HEK293 (cell line): ENCODE measurements at regions not wholly inside any gene's neighbourhood (a gene's known extent, or its start where the extent isn't known, plus 50 kb on each side); places are given as distances from the start of the nearest gene placed in this dataset.
A peak's percentile ranks its signal among the peaks of the same experiment; 100 is the strongest.

Experiments
- CTCF ChIA-PET: fragments of 350-600 bp; formaldehyde crosslinking; extraction: SDS; loops from one replicate; lab custom pipeline; 2021; ENCODE audit warnings: antibody characterized with exemption; lab: Yijun Ruan, JAX
- POLR2A ChIA-PET: fragments of 300-600 bp; formaldehyde crosslinking; extraction: SDS; loops from one replicate; lab custom pipeline; 2020; ENCODE audit warnings: antibody characterized with exemption, inconsistent platforms; lab: Yijun Ruan, JAX
- H3K27ac ChIP-seq: fragments of 200-500 bp; sonication (Bioruptor generic); 2 replicates; pipeline ENCODE4 v1.5.1; 2014; ENCODE audit warnings: low read depth, low read length, control low read depth, inconsistent platforms; ENCODE audit errors: extremely low read depth
- H3K36me3 ChIP-seq, 2 experiments: fragments of 200-500 bp in 1 of 2; sonication (Bioruptor generic) in 1 of 2; 1 replicate in 1 of 2; 2 replicates in 1 of 2; pipeline ENCODE4 v1.5.1; 2014 to 2017; ENCODE audit warnings: inconsistent platforms in 2 of 2, low read length in 2 of 2; ENCODE audit not compliant: control insufficient read depth in 2 of 2, insufficient read depth in 1 of 2
- H3K4me1 ChIP-seq: fragments of 200-500 bp; sonication (Bioruptor generic); 2 replicates; pipeline ENCODE4 v1.5.1; 2014; ENCODE audit warnings: mild to moderate bottlenecking, low read length, inconsistent platforms; ENCODE audit not compliant: control insufficient read depth, insufficient read depth
- H3K4me3 ChIP-seq: 2 replicates; pipeline ENCODE4 v1.5.1; 2011; ENCODE audit warnings: low read depth, mild to moderate bottlenecking, control low read depth, low read length, moderate library complexity
- H3K9me3 ChIP-seq: fragments of 200-500 bp; sonication (Bioruptor generic); 2 replicates; pipeline ENCODE4 v1.5.1; 2014; ENCODE audit warnings: low read depth, low read length, inconsistent platforms; ENCODE audit not compliant: control insufficient read depth, insufficient read depth
- PRDM10 ChIP-seq: fragments of 450-650 bp; formaldehyde crosslinking; IDR thresholded peaks from 2 replicates; pipeline ENCODE4 v1.5.1; 2016; ENCODE audit warnings: missing biosample characterization, missing genetic modification characterization
- PRDM2 ChIP-seq: fragments of 450-650 bp; formaldehyde crosslinking; IDR thresholded peaks from 2 replicates; pipeline ENCODE4 v1.5.1; 2016; ENCODE audit warnings: missing biosample characterization, missing genetic modification characterization, borderline replicate concordance
- SP2 ChIP-seq: fragments of 450-650 bp; formaldehyde crosslinking; IDR thresholded peaks from 2 replicates; pipeline ENCODE4 v1.5.1; 2016; ENCODE audit warnings: missing biosample characterization, missing genetic modification characterization
- ZBTB20 ChIP-seq: fragments of 450-650 bp; formaldehyde crosslinking; IDR thresholded peaks from 2 replicates; pipeline ENCODE4 v1.5.1; 2016; ENCODE audit warnings: missing biosample characterization, missing genetic modification characterization
- ZBTB48 ChIP-seq: fragments of 450-650 bp; formaldehyde crosslinking; IDR thresholded peaks from 2 replicates; pipeline ENCODE4 v1.5.1; 2016; ENCODE audit warnings: missing biosample characterization, missing genetic modification characterization
- ZFP41 ChIP-seq: fragments of 450-650 bp; formaldehyde crosslinking; IDR thresholded peaks from 2 replicates; pipeline ENCODE4 v1.5.1; 2016; ENCODE audit warnings: missing biosample characterization, missing genetic modification characterization, borderline replicate concordance
- ZNF157 ChIP-seq: fragments of 450-650 bp; formaldehyde crosslinking; IDR thresholded peaks from 2 replicates; pipeline ENCODE4 v1.5.1; 2016; ENCODE audit warnings: missing biosample characterization, missing genetic modification characterization
- ZNF16 ChIP-seq: fragments of 450-650 bp; formaldehyde crosslinking; IDR thresholded peaks from 2 replicates; pipeline ENCODE4 v1.5.1; 2016; ENCODE audit warnings: low read depth, missing biosample characterization, missing genetic modification characterization
- ZNF2 ChIP-seq: fragments of 450-650 bp; formaldehyde crosslinking; IDR thresholded peaks from 2 replicates; pipeline ENCODE4 v1.5.1; 2016; ENCODE audit warnings: missing biosample characterization, missing genetic modification characterization
- ZNF221 ChIP-seq: fragments of 450-650 bp; formaldehyde crosslinking; IDR thresholded peaks from 2 replicates; pipeline ENCODE4 v1.5.1; 2017; ENCODE audit warnings: missing biosample characterization, missing genetic modification characterization, borderline replicate concordance
- ZNF292 ChIP-seq: fragments of 450-650 bp; formaldehyde crosslinking; IDR thresholded peaks from 2 replicates; pipeline ENCODE4 v1.5.1; 2016; ENCODE audit warnings: low read depth, missing biosample characterization, missing genetic modification characterization, borderline replicate concordance
- ZNF354C ChIP-seq: fragments of 450-650 bp; formaldehyde crosslinking; IDR thresholded peaks from 2 replicates; pipeline ENCODE4 v1.5.1; 2016; ENCODE audit warnings: missing biosample characterization, missing genetic modification characterization, low read depth, borderline replicate concordance
- ZNF513 ChIP-seq: fragments of 450-650 bp; IDR thresholded peaks from 2 replicates; pipeline ENCODE4 v1.5.1; 2018; ENCODE audit warnings: missing biosample characterization, missing genetic modification characterization
- ZNF530 ChIP-seq: fragments of 450-650 bp; formaldehyde crosslinking; IDR thresholded peaks from 2 replicates; pipeline ENCODE4 v1.5.1; 2016; ENCODE audit warnings: low read depth, missing biosample characterization, missing genetic modification characterization
- ZNF549 ChIP-seq: fragments of 450-650 bp; IDR thresholded peaks from 2 replicates; pipeline ENCODE4 v1.5.1; 2018; ENCODE audit warnings: missing biosample characterization, missing genetic modification characterization, mild to moderate bottlenecking, inconsistent platforms, moderate library complexity
- ZNF585B ChIP-seq: fragments of 450-650 bp; formaldehyde crosslinking; IDR thresholded peaks from 2 replicates; pipeline ENCODE4 v1.5.1; 2016; ENCODE audit warnings: missing biosample characterization, missing genetic modification characterization
- ZNF626 ChIP-seq: fragments of 450-650 bp; sonication (Bioruptor Pico); formaldehyde crosslinking; IDR thresholded peaks from 2 replicates; pipeline ENCODE4 v1.5.1; 2018; ENCODE audit warnings: missing biosample characterization, missing genetic modification characterization, inconsistent platforms
- ZNF677 ChIP-seq: fragments of 450-650 bp; IDR thresholded peaks from 2 replicates; pipeline ENCODE4 v1.5.0; 2018; ENCODE audit warnings: missing biosample characterization, mild to moderate bottlenecking, missing genetic modification characterization, moderate library complexity
- ZNF701 ChIP-seq: fragments of 450-650 bp; formaldehyde crosslinking; IDR thresholded peaks from 2 replicates; pipeline ENCODE4 v1.5.1; 2016; ENCODE audit warnings: missing biosample characterization, missing genetic modification characterization
- TF ChIP-seq, protein P1 (sequence below): fragments of 450-650 bp; formaldehyde crosslinking; IDR thresholded peaks from 2 replicates; pipeline ENCODE4 v1.5.1; 2017; ENCODE audit warnings: missing biosample characterization, missing genetic modification characterization

DNA sequence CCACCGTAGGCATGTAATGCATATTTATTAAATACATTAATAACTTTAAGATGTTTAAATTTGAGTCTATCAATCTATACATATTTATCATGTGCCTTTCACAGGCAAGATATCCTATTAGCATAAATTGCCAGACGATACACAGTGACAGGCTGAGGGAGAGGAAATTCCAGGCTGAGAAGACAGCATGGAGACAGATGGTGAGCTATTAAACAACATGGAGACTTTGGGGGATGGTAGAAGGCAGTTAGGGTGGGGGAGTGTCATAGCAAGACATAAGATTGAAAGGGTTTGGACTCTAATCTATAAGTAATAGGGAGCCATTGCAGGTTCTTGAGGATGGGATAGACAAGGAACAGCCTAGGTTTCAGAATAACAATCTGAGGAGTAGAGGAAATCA lies 138.5 kb downstream of the NXPE2 start:
- Histone ChIP-seq H3K27ac (no peak overlapping the region), H3K4me3 (no peak overlapping the region), H3K36me3 (no peaks in the 10 kb centered on the region), H3K9me3 (no peaks in the 10 kb centered on the region), H3K4me1 (no peaks in the 10 kb centered on the region)
- ChIA-PET POLR2A (no interaction called here), CTCF (no interaction called here)
- TF ChIP-seq ZNF157, result no peak
- TF ChIP-seq ZNF16 (tag by site-specific recombination), result peak; percentile 56
- no peak for TF ChIP-seq ZBTB20 (tag by site-specific recombination)

- no peaks in the 10 kb centered on the region for H3K4me1 ChIP-seq
- TF ChIP-seq PRDM10 (no peak), ZNF677 (no peak), ZNF2 (tag by site-specific recombination) (no peak), ZNF530 (no peak), ZFP41 (tag by site-specific recombination) (no peak), SP2 (tag by site-specific recombination) (no peak), PRDM2 (tag by site-specific recombination) (no peak), ZNF292 (tag by site-specific recombination) (no peak), ZNF221 (tag by site-specific recombination) (no peak)
- POLR2A ChIA-PET, result no interaction called here
- no peak overlapping the region for H3K27ac ChIP-seq
- H3K4me3 ChIP-seq, result no peak overlapping the region
- H3K36me3 ChIP-seq, result no peaks in the 10 kb centered on the region
- no peaks in the 10 kb centered on the region for H3K9me3 ChIP-seq
- CTCF ChIA-PET, result interaction anchor here (0.5 kb wide), 1 partner anchor 13 kb away, joined by 4 read pairs; no protein-coding TSS in a partner anchor
These were observed 140.1 kb downstream of the NXPE2 start for GRCh38 chr11:114818382-114818781.

GRCh38 chr11:114819028-114819427 lies 140.7 kb downstream of the NXPE2 start:
- no peak overlapping the region for H3K4me3 ChIP-seq
- H3K4me1 ChIP-seq, result no peaks in the 10 kb centered on the region
- H3K9me3 ChIP-seq, result no peaks in the 10 kb centered on the region
- ChIA-PET CTCF (no interaction called here), POLR2A (no interaction called here)
- no peak overlapping the region for H3K27ac ChIP-seq
- H3K36me3 ChIP-seq, result no peaks in the 10 kb centered on the region
- TF ChIP-seq ZNF626 (tag by site-specific recombination) (no peak), ZNF585B (no peak), ZNF513 (tag by site-specific recombination) (no peak), ZBTB48 (tag by site-specific recombination) (no peak), ZNF354C (tag by site-specific recombination) (no peak), ZNF549 (no peak), ZNF701 (tag by site-specific recombination) (no peak)
- TF ChIP-seq, protein P1, sequence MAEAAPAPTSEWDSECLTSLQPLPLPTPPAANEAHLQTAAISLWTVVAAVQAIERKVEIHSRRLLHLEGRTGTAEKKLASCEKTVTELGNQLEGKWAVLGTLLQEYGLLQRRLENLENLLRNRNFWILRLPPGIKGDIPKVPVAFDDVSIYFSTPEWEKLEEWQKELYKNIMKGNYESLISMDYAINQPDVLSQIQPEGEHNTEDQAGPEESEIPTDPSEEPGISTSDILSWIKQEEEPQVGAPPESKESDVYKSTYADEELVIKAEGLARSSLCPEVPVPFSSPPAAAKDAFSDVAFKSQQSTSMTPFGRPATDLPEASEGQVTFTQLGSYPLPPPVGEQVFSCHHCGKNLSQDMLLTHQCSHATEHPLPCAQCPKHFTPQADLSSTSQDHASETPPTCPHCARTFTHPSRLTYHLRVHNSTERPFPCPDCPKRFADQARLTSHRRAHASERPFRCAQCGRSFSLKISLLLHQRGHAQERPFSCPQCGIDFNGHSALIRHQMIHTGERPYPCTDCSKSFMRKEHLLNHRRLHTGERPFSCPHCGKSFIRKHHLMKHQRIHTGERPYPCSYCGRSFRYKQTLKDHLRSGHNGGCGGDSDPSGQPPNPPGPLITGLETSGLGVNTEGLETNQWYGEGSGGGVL (tag by site-specific recombination), result no peak
